AG09309 (cell line): ENCODE measurements at regions not wholly inside any gene's neighbourhood (a gene's known extent, or its start where the extent isn't known, plus 50 kb on each side); places are given as distances from the start of the nearest gene placed in this dataset.

Experiments
- DNase-seq: peaks from one replicate; pipeline ENCODE4 v3.0.0-alpha.2; 2010; ENCODE audit warnings: low read depth
- H3K4me3 ChIP-seq: 2 replicates; pipeline ENCODE4 v1.5.1; 2011; ENCODE audit warnings: mild to moderate bottlenecking, low read depth, low read length, moderate library complexity; ENCODE audit not compliant: control insufficient read depth
- TF ChIP-seq, protein P1 (sequence below): IDR thresholded peaks from 2 replicates; pipeline ENCODE4 v1.5.1; 2011; ENCODE audit warnings: mild to moderate bottlenecking, low read depth, low read length, inconsistent platforms; ENCODE audit not compliant: insufficient read depth, control insufficient read depth; ENCODE audit errors: missing control alignments

DNA sequence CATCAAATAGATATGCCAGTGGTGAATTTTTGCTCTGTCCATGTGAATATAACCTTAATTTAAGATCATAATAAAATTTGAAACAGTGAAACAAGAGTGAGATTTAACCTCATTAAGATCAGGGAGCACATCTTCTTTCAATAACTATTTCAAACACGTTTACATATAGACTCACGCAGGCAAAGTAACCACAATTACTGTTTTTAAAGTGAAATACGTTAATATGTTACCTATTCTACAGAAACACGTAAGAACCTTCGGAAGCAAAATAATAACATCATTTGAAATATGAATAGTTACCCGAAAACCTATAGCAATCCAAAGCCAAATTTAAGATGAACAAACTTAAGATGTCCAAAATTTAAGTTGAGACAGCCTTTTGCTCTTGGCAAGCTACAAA is 136.2 kb upstream of the ZC3H12C start:
- no peak overlapping the region for H3K4me3 ChIP-seq
- TF ChIP-seq, protein P1, sequence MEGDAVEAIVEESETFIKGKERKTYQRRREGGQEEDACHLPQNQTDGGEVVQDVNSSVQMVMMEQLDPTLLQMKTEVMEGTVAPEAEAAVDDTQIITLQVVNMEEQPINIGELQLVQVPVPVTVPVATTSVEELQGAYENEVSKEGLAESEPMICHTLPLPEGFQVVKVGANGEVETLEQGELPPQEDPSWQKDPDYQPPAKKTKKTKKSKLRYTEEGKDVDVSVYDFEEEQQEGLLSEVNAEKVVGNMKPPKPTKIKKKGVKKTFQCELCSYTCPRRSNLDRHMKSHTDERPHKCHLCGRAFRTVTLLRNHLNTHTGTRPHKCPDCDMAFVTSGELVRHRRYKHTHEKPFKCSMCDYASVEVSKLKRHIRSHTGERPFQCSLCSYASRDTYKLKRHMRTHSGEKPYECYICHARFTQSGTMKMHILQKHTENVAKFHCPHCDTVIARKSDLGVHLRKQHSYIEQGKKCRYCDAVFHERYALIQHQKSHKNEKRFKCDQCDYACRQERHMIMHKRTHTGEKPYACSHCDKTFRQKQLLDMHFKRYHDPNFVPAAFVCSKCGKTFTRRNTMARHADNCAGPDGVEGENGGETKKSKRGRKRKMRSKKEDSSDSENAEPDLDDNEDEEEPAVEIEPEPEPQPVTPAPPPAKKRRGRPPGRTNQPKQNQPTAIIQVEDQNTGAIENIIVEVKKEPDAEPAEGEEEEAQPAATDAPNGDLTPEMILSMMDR = no peak
- no peak for DNase-seq

DNA sequence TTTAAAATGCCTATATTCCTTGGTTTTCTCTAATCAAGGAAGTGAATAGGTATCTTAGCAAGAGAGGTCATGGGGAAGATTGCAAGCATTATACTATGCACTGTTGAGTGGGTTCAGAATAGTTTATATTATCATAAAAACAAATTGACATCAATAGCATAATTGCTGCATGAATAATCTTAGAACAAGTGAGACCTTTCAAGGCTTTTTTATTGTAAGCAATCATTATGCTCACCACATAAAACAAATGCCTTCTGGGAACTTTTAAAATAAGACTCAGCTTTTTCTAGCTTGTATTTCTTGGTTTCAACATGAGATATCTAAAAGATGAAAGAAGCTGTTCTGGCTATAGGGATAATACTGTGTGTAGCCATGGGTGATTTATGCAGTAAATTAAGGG is 135.6 kb upstream of the ZC3H12C start:
- TF ChIP-seq, protein P1 = no peak
- no peak overlapping the region for H3K4me3 ChIP-seq
- DNase-seq = no peak

DNA sequence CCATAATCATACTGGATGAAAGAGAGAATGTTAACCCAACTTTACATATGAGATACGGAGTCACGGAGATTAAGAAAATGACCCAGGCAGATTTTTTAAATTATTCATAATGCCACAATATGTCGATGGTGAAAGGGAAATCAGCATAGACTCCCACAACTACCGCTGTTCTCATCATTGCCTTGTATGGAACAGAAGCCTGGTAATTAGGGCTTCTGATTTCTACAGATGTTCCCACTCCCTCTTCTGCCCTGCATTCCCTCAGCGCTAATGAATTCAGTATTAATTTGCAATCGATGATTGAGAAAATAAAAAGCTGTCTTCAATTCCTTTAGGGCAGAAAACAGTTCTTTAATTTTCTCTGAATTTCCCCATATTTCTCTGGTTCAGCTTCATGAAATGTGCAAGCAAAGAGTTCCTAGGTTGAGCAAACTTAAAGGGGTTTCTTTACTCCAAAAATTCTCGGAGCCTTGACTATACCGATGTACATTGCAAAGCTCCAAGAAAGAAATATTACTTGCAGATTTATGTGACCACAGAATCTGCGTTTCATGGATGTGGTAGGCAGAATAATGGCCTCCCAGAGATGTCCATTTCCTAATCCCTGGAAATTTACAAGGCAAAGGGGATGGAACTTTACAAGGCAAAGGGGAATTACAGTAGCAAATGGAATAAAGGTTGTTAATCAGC is 134.9 kb upstream of the ZC3H12C start:
- TF ChIP-seq, protein P1 = no peak
- peak; percentile 34 for DNase-seq
- no peak overlapping the region for H3K4me3 ChIP-seq

DNA sequence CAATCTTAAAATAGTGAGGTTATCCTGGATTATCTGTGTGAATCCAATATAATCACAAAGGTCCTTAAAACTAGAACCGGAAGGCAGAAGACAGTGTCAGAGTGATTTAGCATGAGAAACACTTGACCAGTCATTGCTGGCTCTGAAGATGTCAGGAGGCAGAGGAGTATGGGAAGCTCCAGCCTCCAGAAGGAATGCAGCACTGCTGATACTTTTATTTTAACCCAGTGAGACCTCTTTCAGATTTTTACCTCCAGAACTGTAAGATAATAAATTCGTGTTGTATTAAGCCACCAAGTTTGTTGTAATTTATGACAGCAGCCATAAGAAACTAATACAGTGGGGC is 134.4 kb upstream of the ZC3H12C start:
- TF ChIP-seq, protein P1 = no peak
- DNase-seq = no peak
- no peak overlapping the region for H3K4me3 ChIP-seq

DNA sequence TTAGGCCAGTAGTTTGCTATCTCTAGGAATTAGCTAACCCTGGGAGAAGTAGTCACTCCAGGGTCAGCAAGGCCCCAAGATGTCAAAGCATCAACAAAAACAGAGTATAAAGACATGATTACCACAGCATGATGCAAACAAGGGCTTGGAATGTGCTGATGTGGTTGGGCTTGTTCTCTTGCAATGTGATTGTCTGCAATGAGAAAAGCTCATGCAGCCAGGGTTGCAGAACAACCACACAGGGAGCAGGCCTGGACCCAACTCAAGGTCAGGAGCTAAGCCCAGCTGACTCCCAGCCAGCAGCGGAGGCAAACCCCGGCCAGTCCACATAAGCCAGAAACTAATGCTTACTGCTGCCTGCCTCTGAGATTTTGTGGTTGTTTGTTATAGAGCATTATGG is 132.4 kb upstream of the ZC3H12C start:
- TF ChIP-seq, protein P1 = no peak
- no peak overlapping the region for H3K4me3 ChIP-seq
- DNase-seq = peak; percentile 84

DNA sequence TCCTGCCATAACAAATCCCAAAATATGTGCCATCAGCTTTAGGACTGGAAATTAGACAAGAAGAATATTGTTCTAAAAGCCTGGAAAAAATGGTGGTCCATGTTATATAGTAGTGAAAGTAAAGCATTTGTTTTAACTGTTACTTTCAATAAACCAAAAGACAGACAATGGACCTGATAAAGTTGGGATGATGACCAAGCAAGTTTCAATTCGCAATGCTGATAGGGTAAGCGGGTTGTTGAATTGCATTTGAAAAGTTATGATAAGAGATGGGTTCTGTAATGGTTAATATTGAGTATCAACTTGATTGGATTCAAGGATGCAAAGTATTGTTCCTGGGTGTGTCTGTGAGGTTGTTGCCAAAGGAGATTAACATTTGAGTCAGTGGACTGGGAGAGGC is 131.9 kb upstream of the ZC3H12C start:
- TF ChIP-seq, protein P1 = no peak
- DNase-seq = no peak
- H3K4me3 ChIP-seq = no peak overlapping the region
